Testis (tissue), 2 donors: ENCODE measurements at regions not wholly inside any gene's neighbourhood (a gene's known extent, or its start where the extent isn't known, plus 50 kb on each side); places are given as distances from the start of the nearest gene placed in this dataset.

Source experiments
- DNase-seq: peaks from one replicate; pipeline ENCODE4 v3.0.0-alpha.2; 2019
- H3K27ac ChIP-seq, 2 donors: fragments of 200-600 bp; sonication (generic); one replicate each; pipeline ENCODE4 v1.5.1; 2019
- H3K27me3 ChIP-seq: fragments of 200-600 bp; sonication (generic); one replicate; pipeline ENCODE4 v1.5.1; 2019
- H3K36me3 ChIP-seq: fragments of 200-600 bp; sonication (generic); one replicate; pipeline ENCODE4 v1.5.1; 2017; ENCODE audit warnings: low read depth; ENCODE audit errors: missing control alignments
- H3K4me1 ChIP-seq: fragments of 200-600 bp; sonication (generic); one replicate; pipeline ENCODE4 v1.5.1; 2019
- H3K4me3 ChIP-seq, 2 donors: fragments of 200-600 bp; sonication (generic); one replicate each; pipeline ENCODE4 v1.5.1; 2017 to 2019
- H3K9me3 ChIP-seq: fragments of 200-600 bp; sonication (generic); one replicate; pipeline ENCODE4 v1.5.1; 2017
- POLR2A ChIP-seq: fragments of 450-650 bp; IDR thresholded peaks from one replicate; pipeline ENCODE4 v1.6.1; 2017; ENCODE audit warnings: antibody characterized with exemption, mild to moderate bottlenecking, moderate library complexity
- WGBS, 2 donors: methylation state at CpG; one replicate each; pipeline ENCODE4 v1.1.5; 2018; 5-methylcytosine and 5-hydroxymethylcytosine counted together
- intact Hi-C: fragments of 100-400 bp; cut with DNase I; formaldehyde crosslinking; loops from one replicate; pipeline ENCODE4 v1.15.1; 2023; ENCODE audit warnings: low total_unique reads
- TF ChIP-seq, protein P1 (sequence below), 3 experiments: fragments of 450-650 bp in 2 of 3; fragments of 200-600 bp in 1 of 3; sonication (generic) in 1 of 3; IDR thresholded peaks; one replicate each; pipeline ENCODE4 v1.5.1; 2016 to 2019; ENCODE audit warnings: antibody characterized with exemption in 3 of 3, mild to moderate bottlenecking in 2 of 3, moderate library complexity in 1 of 3

GRCh38 chr11:92881940-92882450, 87.5 kb upstream of the MTNR1B start:
- Histone ChIP-seq H3K36me3 (no peaks in the 10 kb centered on the region), H3K27me3 (no peaks in the 10 kb centered on the region), H3K4me3 (no peak overlapping the region), H3K4me1 (no peaks in the 10 kb centered on the region), H3K27ac (no peak overlapping the region), H3K9me3 (no peaks in the 10 kb centered on the region)
- WGBS, 2 donors: 62 to 75% methylated on average over 4 of the region's 4 CpGs
- DNase-seq: no peak
- intact Hi-C loops: loop anchor here (10.0 kb wide), 1 partner anchor 667 kb away; no protein-coding TSS in a partner anchor
- TF ChIP-seq POLR2A: no peak
- TF ChIP-seq, protein P1, sequence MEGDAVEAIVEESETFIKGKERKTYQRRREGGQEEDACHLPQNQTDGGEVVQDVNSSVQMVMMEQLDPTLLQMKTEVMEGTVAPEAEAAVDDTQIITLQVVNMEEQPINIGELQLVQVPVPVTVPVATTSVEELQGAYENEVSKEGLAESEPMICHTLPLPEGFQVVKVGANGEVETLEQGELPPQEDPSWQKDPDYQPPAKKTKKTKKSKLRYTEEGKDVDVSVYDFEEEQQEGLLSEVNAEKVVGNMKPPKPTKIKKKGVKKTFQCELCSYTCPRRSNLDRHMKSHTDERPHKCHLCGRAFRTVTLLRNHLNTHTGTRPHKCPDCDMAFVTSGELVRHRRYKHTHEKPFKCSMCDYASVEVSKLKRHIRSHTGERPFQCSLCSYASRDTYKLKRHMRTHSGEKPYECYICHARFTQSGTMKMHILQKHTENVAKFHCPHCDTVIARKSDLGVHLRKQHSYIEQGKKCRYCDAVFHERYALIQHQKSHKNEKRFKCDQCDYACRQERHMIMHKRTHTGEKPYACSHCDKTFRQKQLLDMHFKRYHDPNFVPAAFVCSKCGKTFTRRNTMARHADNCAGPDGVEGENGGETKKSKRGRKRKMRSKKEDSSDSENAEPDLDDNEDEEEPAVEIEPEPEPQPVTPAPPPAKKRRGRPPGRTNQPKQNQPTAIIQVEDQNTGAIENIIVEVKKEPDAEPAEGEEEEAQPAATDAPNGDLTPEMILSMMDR (IDR thresholded peaks at IDR 0.05): no peak

DNA sequence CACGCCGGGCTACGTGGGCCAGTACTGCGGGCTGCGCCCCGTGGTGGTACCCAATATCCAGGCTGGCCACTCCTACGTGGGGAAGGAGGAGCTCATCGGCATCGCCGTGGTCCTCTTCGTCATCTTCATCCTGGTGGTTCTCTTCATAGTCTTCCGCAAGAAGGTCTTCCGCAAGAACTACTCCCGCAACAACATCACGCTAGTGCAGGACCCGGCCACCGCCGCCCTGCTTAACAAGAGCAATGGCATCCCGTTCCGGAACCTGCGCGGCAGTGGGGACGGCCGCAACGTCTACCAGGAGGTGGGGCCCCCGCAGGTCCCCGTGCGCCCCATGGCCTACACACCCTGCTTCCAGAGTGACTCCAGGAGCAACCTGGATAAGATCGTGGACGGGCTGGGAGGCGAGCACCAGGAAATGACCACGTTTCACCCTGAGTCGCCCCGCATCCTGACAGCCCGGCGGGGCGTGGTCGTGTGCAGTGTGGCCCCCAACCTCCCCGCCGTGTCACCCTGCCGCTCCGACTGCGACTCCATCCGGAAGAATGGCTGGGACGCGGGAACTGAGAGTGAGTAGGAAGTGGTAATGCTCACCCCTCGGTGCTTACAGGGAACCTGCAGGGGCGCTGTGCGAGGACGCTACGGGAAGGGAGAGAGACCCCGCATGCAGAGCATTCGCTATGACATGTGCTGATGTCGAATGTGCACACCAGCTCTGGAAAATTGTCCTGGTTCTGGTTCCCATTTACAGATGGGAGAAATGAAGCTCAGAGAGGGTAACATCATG, 86.4 kb upstream of the MTNR1B start:
- WGBS, 2 donors: 70 to 82% methylated on average over 37 to 54 of the region's 54 CpGs
- Histone ChIP-seq H3K36me3 (no peaks in the 10 kb centered on the region), H3K9me3 (no peaks in the 10 kb centered on the region), H3K27me3 (no peaks in the 10 kb centered on the region), H3K27ac (no peak overlapping the region), H3K4me1 (no peaks in the 10 kb centered on the region), H3K4me3 (peak overlapping the region in 1 of 2 donors; percentile 6)
- TF ChIP-seq, protein P1 (IDR thresholded peaks at IDR 0.05): no peak
- TF ChIP-seq POLR2A: no peak
- no peak for DNase-seq
- intact Hi-C loops: loop anchor here (10.0 kb wide), 1 partner anchor 668 kb away; no protein-coding TSS in a partner anchor

- no peaks in the 10 kb centered on the region for H3K27me3 ChIP-seq
- no peaks in the 10 kb centered on the region for H3K36me3 ChIP-seq
- TF ChIP-seq POLR2A: no peak
- TF ChIP-seq, protein P1 (IDR thresholded peaks at IDR 0.05): no peak
- intact Hi-C loops: loop anchor here (10.0 kb wide), 1 partner anchor 671 kb away; no protein-coding TSS in a partner anchor
- H3K27ac ChIP-seq: no peak overlapping the region
- 66 to 78% methylated on average over 4 of the region's 4 CpGs for WGBS, 2 donors
- no peaks in the 10 kb centered on the region for H3K4me1 ChIP-seq
- H3K4me3 ChIP-seq: no peak overlapping the region
- H3K9me3 ChIP-seq: no peaks in the 10 kb centered on the region
- DNase-seq: no peak
These were observed 83.9 kb upstream of the MTNR1B start for GRCh38 chr11:92885600-92885999.

DNA sequence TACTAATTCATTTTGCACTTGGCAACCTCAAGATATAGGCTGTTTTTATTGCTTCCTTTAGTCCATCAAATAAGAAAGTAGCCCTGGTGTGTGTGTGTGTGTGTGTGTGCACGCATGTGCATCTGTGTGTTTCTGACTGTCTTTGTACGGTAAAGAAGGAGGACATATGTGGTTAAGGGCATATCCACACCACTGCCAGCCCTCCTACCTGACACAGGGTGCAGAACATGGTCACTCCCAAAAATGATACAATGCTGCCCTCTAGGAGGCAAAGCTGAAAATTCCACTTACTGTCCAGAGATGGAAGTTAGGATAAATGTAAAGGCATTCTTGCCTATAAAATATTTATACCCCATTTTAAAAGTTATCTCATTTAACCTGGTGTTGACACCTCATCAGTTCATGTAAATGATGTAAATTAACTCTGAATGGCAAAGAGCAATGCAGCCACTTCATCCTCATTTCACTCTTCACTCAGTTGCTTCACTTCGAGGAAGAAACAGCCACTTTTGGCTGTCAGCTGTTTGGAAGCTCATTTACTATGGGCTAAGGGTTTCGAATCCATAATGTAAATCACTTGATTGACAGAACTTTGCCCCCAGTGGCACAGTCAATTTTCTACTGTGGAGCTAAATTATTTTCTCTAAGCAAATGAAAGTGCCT, 83.1 kb upstream of the MTNR1B start:
- intact Hi-C loops: loop anchor here (10.0 kb wide), 1 partner anchor 672 kb away; no protein-coding TSS in a partner anchor
- H3K36me3 ChIP-seq: no peaks in the 10 kb centered on the region
- H3K27me3 ChIP-seq: no peaks in the 10 kb centered on the region
- H3K4me1 ChIP-seq: no peaks in the 10 kb centered on the region
- TF ChIP-seq, protein P1 (IDR thresholded peaks at IDR 0.05): peak; percentile 13 to 56 (median 51)
- no peak for TF ChIP-seq POLR2A
- WGBS, 2 donors: 35 to 55% methylated on average over 4 of the region's 4 CpGs
- peak; percentile 67 for DNase-seq
- H3K27ac ChIP-seq: no peak overlapping the region
- no peak overlapping the region for H3K4me3 ChIP-seq
- no peaks in the 10 kb centered on the region for H3K9me3 ChIP-seq
